NT2/D1 (cell line): ENCODE measurements at regions not wholly inside any gene's neighbourhood (a gene's known extent, or its start where the extent isn't known, plus 50 kb on each side); places are given as distances from the start of the nearest gene placed in this dataset.

Experiments used
- YY1 ChIP-seq: IDR thresholded peaks from 2 replicates; pipeline ENCODE4 v1.6.1; 2011; ENCODE audit not compliant: insufficient read length, insufficient read depth
- ZNF274 ChIP-seq: IDR thresholded peaks from 2 replicates; pipeline ENCODE4 v1.6.1; 2011; ENCODE audit warnings: mild to moderate bottlenecking, low read depth, low read length

DNA sequence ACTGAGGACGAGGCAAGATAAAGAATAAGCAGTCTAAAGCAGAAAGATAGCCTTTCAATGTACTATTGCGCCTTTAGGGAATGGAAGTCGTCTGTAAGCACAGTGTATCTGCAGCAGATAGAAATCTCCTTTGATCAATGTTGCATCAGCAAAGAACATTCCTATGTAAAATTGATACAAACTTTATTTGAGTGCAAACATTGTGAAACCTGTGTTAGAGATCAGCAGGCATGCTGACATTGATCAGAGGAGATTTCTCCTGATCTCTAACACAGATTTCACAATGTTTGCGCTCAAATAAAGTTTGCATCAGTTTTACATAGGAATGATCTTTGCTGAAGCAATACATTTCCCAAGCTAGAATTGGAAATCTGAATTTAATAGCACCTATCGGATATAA lies 1446.8 kb downstream of the MRPL39 start:
- no peak for TF ChIP-seq ZNF274
- TF ChIP-seq YY1, result no peak
